ENCODE measurements at regions not wholly inside any gene's neighbourhood (a gene's known extent, or its start where the extent isn't known, plus 50 kb on each side); places are given as distances from the start of the nearest gene placed in this dataset.
"Not testable (repeated sequence)": the region's sequence is repeated elsewhere in the genome, so short reads cannot be mapped to it uniquely, and the experiment has no call there.

GRCh38 chr3:153221748-153222162 lies 59.7 kb downstream of the RAP2B start:
- no peak for DNase-seq (ENCODE audit: low spot score)

DNA sequence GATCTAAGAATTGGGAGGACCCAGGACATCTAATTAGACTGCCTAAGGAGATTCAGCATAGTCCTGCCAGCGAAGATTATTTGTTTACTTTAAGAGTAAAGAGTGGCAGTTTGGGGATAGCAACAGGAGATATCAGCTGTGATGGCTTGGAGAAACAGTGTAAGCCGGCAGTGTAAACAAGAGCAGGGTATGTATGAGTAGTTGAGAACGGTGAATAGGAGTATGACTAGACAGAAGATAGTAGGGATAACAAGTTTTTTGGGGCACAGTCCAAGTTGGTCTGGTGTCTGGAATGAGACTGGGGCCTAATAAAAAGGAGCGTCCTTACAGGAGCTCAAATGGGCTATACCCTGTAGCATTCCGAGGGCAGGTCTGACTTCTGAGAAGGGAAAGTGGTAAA lies 64.9 kb downstream of the RAP2B start:
- not testable (repeated sequence) for DNase-seq (ENCODE audit: low spot score)

DNA sequence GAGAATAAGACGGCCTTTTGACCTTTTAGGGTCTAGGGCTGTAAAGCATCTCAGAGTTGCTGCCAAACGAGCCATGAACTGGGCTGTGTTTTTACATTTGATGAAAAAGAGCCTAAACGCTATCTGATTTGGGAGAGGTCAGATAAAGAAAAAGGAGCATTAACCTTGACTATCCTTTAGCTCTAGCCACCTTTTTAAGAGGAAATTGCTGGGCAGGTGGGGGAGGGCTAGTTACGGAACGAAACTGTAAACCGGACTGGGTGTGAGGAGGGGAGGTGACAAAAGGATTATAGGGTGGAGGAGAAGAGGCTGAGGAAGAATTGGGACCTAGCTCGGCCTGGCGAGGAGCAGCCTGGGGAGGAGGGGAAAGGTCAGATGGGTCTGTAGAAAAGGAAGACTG lies 68.4 kb downstream of the RAP2B start:
- not testable (repeated sequence) for DNase-seq (ENCODE audit: low spot score)

DNA sequence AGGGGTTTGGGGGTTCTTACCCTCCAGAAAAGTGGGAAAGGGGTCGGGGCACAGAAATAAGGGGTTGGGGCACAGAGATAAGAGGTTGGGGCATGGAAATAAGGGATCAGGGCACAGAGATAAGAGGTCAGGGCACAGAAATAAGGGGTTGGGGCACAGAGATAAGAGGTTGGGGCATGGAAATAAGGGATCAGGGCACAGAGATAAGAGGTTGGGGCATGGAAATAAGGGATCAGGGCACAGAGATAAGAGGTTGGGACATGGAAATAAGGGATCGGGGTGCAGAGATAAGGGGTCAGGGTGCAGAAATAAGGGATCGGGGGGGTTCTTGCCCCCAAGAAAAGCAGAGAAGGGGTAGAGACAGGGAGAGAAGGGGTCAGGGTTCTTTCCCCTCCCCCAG lies 69.2 kb downstream of the RAP2B start:
- DNase-seq (ENCODE audit: low spot score) = not testable (repeated sequence)

- DNase-seq (ENCODE audit: low spot score) = not testable (repeated sequence)
These were observed 70.2 kb downstream of the RAP2B start for GRCh38 chr3:153232050-153232752.

- no peak for DNase-seq (ENCODE audit: low spot score)
These were observed 70.8 kb downstream of the RAP2B start for GRCh38 chr3:153232851-153233271.

DNA sequence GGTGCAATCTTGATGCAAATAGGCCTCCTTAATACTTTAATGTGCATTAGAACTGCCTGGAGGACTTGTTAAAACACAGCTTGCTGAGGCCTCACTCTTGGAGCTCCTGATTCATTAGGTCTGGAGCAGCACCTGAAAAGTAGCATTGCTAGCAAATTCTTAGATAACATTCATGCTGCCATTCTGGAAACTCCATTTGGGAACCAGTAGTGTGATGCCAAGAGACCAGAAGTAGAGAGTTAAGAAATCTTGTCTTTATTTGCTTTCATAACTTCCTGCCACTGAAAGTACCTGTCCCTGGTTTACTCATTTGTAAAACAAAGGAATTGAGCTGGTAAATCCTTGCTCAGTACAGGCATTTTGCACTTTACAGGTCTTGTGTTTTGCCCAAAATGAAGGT lies 72.0 kb downstream of the RAP2B start:
- DNase-seq (ENCODE audit: low spot score) = no peak

DNA sequence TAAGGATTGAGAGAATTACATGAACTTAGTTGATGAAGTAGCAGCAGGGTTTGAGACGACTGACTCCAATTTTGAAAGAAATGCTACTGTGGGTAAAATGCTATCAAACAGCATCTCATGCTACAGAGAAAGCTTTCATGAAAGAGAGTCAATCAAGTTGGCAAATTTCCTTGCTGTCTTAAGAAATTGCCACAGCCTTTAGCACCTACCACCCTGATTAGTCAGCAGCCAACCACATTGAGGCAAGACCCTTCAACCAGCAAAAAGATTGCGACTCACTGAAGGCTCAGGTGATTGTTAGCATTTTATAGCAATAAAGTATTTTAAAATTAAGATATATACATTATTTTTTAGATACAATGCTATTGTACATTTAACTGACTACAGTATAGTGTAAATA lies 80.9 kb downstream of the RAP2B start:
- DNase-seq (ENCODE audit: low spot score) = no peak

- DNase-seq (ENCODE audit: low spot score) = no peak
These were observed 82.9 kb downstream of the RAP2B start for GRCh38 chr3:153244961-153245360.

DNA sequence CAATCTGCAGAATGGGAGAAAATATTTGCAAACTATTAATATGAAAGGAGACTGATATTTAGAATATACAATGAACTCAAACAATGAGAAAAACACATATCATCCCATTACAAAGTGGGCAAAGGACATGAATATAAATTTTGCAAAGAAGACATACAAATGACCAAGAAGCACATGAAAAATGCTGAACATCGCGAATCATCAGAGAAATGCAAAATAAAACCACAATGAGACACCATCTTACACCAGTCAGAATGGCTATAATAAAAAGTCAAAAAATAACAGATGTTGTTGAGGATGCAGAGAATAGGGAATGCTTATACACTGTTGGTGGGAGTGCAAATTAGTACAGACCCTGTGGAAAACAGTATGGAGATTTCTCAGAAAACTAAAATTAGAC lies 83.6 kb downstream of the RAP2B start:
- DNase-seq (ENCODE audit: low spot score) = no peak

DNA sequence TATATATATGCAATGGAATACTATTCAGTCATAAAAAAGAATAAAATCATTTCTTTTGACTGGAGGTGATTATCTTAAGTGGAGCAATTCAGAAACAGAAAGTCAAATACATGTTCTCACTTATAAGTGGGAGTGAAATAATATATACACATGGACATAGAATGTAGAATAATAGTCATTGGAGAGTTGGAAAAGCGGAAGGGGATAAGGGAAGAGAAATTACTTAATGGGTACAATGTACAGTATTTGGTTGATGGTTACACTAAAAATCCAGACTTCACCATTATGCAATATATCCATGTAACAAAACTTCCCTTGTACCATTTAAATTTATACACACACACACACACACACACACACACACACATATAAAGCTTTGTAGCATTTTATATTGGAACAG lies 84.3 kb downstream of the RAP2B start:
- no peak for DNase-seq (ENCODE audit: low spot score)

- no peak for DNase-seq (ENCODE audit: low spot score)
These were observed 84.8 kb downstream of the RAP2B start for GRCh38 chr3:153246806-153247205.

DNA sequence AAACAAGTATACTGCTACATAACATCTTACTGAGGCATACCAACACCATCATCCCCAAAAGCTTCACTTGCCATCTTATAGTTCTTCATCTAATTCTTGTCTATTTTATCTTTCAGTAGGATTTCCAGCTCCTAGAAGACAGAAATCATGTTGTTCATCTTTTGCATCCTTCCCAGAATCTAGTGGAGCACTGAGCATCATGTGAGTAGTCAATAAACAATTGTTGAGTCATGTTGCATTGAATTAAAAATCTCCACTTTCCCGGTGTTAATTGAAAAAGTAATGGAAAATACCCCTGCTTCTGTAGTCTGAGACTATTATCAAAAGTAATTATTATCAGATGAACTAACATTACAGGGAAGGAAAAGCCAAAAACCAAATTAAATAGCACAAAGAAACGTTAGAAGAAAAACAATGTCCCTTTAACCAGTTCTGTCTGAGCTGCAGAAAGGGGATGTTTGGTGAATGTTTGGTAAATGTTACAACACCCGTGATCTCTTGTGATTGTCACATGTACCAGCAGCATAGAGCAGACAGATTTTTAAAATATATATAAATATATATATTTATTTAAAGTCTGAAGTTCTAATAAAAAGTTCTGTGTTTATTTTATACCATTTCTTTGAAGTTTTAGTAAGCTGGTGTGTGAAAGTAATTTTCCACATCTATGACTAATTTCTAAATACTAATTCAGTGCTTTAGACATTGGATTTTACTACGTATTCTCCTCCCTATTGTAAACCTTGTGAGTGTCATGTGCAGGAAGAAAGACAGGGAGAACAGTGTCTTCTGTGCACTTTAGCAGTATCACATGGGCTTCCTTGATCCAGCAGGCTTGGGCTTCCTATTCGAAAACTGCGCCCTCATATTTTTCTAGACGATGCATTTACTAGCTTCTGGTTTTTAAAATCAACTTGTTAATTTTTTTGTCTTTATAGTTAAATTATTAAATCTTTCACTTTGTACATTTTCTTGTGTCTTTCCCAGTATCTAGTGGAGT lies 85.6 kb downstream of the RAP2B start:
- no peak for DNase-seq (ENCODE audit: low spot score)

DNA sequence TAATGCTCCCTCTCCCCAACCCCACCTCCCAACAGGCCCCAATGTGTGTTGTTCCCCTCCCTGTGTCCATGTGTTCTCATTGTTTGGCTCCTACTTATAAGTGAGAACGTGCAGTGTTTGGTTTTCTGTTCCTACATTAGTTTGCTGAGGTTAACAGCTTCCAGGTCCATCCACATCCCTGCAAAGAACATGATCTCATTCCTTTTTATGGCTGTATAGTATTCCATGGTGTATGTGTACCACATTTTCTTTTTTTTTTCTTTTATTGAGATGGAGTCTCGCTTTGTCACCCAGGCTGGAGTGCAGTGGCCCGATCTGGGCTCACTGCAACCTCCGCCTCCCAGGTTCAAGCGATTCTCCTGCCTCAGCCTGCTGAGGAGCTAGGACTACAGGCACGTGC lies 86.8 kb downstream of the RAP2B start:
- DNase-seq (ENCODE audit: low spot score) = not testable (repeated sequence)

DNA sequence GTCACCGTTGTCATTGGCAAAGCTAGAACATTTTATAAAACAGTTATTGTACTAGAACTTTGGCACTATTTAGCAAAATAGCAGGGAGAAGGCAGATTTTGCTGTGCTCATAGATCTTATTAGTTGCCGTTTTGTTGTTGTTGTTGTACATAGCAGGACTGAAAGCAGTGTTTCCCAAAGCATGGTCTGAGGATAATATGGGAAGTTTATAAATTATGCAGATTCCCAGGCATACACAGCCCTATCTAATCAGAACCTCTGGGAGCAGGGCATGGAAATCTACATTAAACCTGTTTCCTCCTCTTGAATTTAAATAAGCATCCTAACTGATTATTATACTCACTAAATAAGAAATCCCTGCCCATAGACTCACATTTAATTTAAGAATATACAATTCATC lies 87.9 kb downstream of the RAP2B start:
- no peak for DNase-seq (ENCODE audit: low spot score)

DNA sequence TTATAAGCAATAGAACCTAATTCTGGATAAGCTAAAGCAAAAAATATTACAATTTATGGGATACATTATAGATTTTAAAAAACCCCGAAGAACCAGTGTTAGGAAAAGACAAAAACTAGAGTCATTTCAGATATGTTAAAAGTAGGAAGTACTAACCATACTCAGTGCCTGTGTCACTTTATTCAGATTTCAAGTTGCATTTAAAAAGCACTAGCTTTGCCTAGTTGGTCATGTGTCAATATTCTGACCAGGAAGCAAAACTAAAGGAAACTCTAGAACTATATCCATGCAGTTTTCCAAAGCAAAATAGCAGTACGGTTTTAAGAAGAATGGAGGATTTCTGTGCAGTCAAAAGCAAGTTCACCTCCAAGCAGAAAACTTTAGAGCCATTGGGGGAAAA lies 88.4 kb downstream of the RAP2B start:
- DNase-seq (ENCODE audit: low spot score) = no peak

- DNase-seq (ENCODE audit: low spot score) = no peak
These were observed 90.9 kb downstream of the RAP2B start for GRCh38 chr3:153252963-153253362.

DNA sequence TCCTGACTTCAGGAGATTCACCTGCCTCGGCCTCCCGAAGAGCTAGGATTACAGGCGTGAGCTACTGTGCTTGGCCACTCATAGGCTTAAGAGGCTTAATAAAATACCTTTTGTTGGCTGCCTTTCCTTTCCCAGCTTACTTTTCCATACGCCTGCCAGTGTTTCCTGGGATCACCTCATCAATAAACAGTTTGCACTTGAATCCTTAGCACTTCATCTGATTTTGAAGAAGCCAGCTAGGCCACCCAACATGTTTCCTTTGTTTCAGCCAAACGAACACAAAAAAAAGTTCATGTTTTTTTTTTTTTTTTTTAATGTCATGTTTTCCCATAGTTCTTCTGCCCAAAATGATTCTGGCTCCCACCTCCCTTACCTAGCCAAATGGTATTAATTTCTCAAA lies 92.3 kb downstream of the RAP2B start:
- peak; percentile 17 for DNase-seq (ENCODE audit: low spot score)

- no peak for DNase-seq (ENCODE audit: low spot score)
These were observed 95.8 kb downstream of the RAP2B start for GRCh38 chr3:153257673-153258351.

DNA sequence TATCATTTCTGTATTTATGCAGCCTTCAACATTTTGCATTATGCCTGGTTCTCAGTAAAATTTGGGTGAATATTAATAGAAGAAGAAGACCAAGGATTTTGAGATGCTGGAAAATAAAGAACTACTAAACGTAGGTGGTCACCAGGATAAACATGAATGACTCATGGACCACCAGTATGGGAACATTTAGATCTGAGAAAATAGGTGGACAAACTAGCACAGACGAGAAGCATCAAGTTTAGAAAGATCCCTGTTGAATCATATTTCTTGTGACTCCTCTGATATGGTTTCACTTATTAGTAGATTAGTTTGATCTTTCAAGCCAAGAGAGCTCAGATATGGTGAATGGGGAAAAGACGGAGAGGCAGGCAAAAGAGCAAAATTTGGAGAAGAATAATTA lies 97.9 kb downstream of the RAP2B start:
- no peak for DNase-seq (ENCODE audit: low spot score)

DNA sequence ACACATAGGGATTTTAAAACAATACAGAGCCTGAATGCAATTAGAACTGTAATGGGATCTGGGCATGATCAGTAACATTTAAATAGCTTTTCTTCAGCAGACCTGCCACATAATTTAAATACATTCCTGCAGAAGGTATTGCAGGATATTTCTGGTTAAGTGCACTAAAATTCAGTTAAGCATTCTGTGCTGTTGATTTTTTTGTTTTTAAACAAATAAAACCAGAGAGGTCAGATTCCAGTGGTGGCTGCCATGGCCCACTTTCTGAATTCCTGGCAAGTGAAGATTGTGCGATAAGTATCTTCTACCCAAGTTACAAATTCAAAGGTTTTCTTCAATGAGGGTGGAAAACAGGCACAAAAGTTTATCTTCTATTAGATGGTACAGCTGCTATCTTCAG lies 98.7 kb downstream of the RAP2B start:
- no peak for DNase-seq (ENCODE audit: low spot score)

- no peak for DNase-seq (ENCODE audit: low spot score)
These were observed 104.6 kb downstream of the RAP2B start for GRCh38 chr3:153266619-153267018.

Measured in D341Med (cell line).